IMR-90 (cell line): ENCODE measurements at regions not wholly inside any gene's neighbourhood (a gene's known extent, or its start where the extent isn't known, plus 50 kb on each side); places are given as distances from the start of the nearest gene placed in this dataset.

Experiments
- ATAC-seq: fragments of 200-7000 bp; cut with Tn5 transposase; 2 replicates; pipeline ENCODE4 v1.9.1; 2020; ENCODE audit warnings: low read depth, mild to moderate bottlenecking, moderate library complexity
- BruUV-seq: library from RNA; stranded (reverse); fragments of 400-500 nt; replicated peaks from 2 replicates; lab custom pipeline; 2021; lab: Mats Ljungman, UMichigan
- CTCF ChIA-PET: fragments of 300-600 bp; formaldehyde crosslinking; extraction: SDS; loops from one replicate; lab custom pipeline; 2021; ENCODE audit warnings: antibody characterized with exemption; lab: Yijun Ruan, JAX
- POLR2A ChIA-PET: fragments of 300-600 bp; sonication (Branson Sonifier 250); formaldehyde crosslinking; loops from one replicate; lab custom pipeline; 2022; ENCODE audit warnings: antibody characterized with exemption; ENCODE audit not compliant: unreplicated experiment; lab: Charles Lee
- DNase-seq: peaks from one replicate; pipeline ENCODE4 v3.0.0; 2013
- H2AFZ ChIP-seq: replicated peaks from 2 replicates; pipeline ENCODE3; 2013; ENCODE audit warnings: low read length, mild to moderate bottlenecking; ENCODE audit not compliant: poor library complexity
- H2AK5ac ChIP-seq: 2 replicates; pipeline ENCODE4 v1.6.1; 2013; ENCODE audit warnings: low read depth, low read length, inconsistent platforms
- H2AK9ac ChIP-seq: replicated peaks from 2 replicates; pipeline ENCODE3; 2013; ENCODE audit warnings: mild to moderate bottlenecking, low read depth, low read length, moderate library complexity; ENCODE audit not compliant: poor library complexity
- H2BK120ac ChIP-seq: 2 replicates; pipeline ENCODE4 v1.6.1; 2013; ENCODE audit warnings: low read depth, low read length, inconsistent platforms
- H2BK15ac ChIP-seq: 3 replicates; pipeline ENCODE4 v1.6.1; 2013; ENCODE audit warnings: low read depth, low read length, inconsistent platforms
- H2BK20ac ChIP-seq: 2 replicates; pipeline ENCODE4 v1.6.1; 2013; ENCODE audit warnings: low read depth, mild to moderate bottlenecking, inconsistent platforms, low read length, moderate library complexity
- H2BK5ac ChIP-seq: 2 replicates; pipeline ENCODE4 v1.6.1; 2013; ENCODE audit warnings: mild to moderate bottlenecking, low read depth, low read length, inconsistent platforms; ENCODE audit not compliant: poor library complexity, severe bottlenecking
- H3K14ac ChIP-seq: replicated peaks from 2 replicates; pipeline ENCODE4 v1.6.1; 2013; ENCODE audit warnings: low read depth, low read length, inconsistent platforms
- H3K18ac ChIP-seq: 2 replicates; pipeline ENCODE4 v1.6.1; 2013; ENCODE audit warnings: low read depth, low read length, control low read depth
- H3K23ac ChIP-seq: 2 replicates; pipeline ENCODE4 v1.6.1; 2013; ENCODE audit warnings: low read depth, low read length, inconsistent platforms
- H3K27ac ChIP-seq: 2 replicates; pipeline ENCODE4 v1.5.1; 2013; ENCODE audit warnings: mild to moderate bottlenecking, control low read depth, low read length; ENCODE audit not compliant: insufficient read depth
- H3K27me3 ChIP-seq: 2 replicates; pipeline ENCODE4 v1.6.1; 2013; ENCODE audit warnings: low read length; ENCODE audit not compliant: control insufficient read depth, insufficient read depth
- H3K36me3 ChIP-seq: 2 replicates; pipeline ENCODE4 v1.6.1; 2013; ENCODE audit warnings: low read length, mixed read lengths; ENCODE audit not compliant: control insufficient read depth, insufficient read depth
- H3K4ac ChIP-seq: 2 replicates; pipeline ENCODE4 v1.6.1; 2013; ENCODE audit warnings: low read depth, low read length, inconsistent platforms
- H3K4me1 ChIP-seq: 2 replicates; pipeline ENCODE4 v1.6.1; 2013; ENCODE audit warnings: low read length, mixed read lengths; ENCODE audit not compliant: control insufficient read depth, insufficient read depth
- H3K4me2 ChIP-seq: 2 replicates; pipeline ENCODE4 v1.6.1; 2013; ENCODE audit warnings: low read depth, mild to moderate bottlenecking, control low read depth, low read length, moderate library complexity
- H3K4me3 ChIP-seq: 2 replicates; pipeline ENCODE4 v1.5.1; 2013; ENCODE audit warnings: low read depth, mild to moderate bottlenecking, control low read depth, low read length, moderate library complexity; ENCODE audit not compliant: insufficient read depth
- H3K56ac ChIP-seq: 2 replicates; pipeline ENCODE4 v1.6.1; 2013; ENCODE audit warnings: low read length, inconsistent platforms; ENCODE audit not compliant: insufficient read depth; ENCODE audit errors: extremely low read depth
- H3K79me1 ChIP-seq, 2 experiments: 2 replicates each; pipeline ENCODE4 v1.6.1; 2013; ENCODE audit warnings: low read length in 2 of 2, inconsistent platforms in 1 of 2, low read depth in 1 of 2
- H3K9ac ChIP-seq: 2 replicates; pipeline ENCODE4 v1.6.1; 2013; ENCODE audit warnings: low read depth, low read length, control low read depth
- H3K9me1 ChIP-seq: 2 replicates; pipeline ENCODE4 v1.6.1; 2013; ENCODE audit warnings: low read length, inconsistent platforms; ENCODE audit not compliant: insufficient read depth
- H3K9me3 ChIP-seq: 2 replicates; pipeline ENCODE4 v1.6.1; 2013; ENCODE audit warnings: low read length; ENCODE audit not compliant: control insufficient read depth, insufficient read depth
- H4K20me1 ChIP-seq: 2 replicates; pipeline ENCODE4 v1.6.1; 2013; ENCODE audit warnings: low read length, inconsistent platforms; ENCODE audit not compliant: insufficient read depth
- H4K5ac ChIP-seq: 2 replicates; pipeline ENCODE4 v1.6.1; 2013; ENCODE audit warnings: mild to moderate bottlenecking, low read depth, low read length, control low read depth
- H4K8ac ChIP-seq, 2 experiments: 2 replicates each; pipeline ENCODE4 v1.6.1; 2013; ENCODE audit warnings: low read depth in 2 of 2, low read length in 2 of 2, control low read depth in 1 of 2, inconsistent platforms in 1 of 2
- H4K91ac ChIP-seq: 2 replicates; pipeline ENCODE4 v1.6.1; 2013; ENCODE audit warnings: low read depth, low read length, inconsistent platforms; ENCODE audit not compliant: insufficient read depth
- BHLHE40 ChIP-seq: fragments of 150-350 bp; IDR thresholded peaks from 2 replicates; pipeline ENCODE4 v1.6.1; 2016; ENCODE audit warnings: mild to moderate bottlenecking, low read depth, low read length
- CEBPB ChIP-seq: IDR thresholded peaks from 2 replicates; pipeline ENCODE4 v1.6.1; 2012; ENCODE audit warnings: low read depth, low read length, improper control_type of control experiment
- CHD1 ChIP-seq: IDR thresholded peaks from 2 replicates; pipeline ENCODE4 v1.6.1; 2012; ENCODE audit warnings: low read depth, low read length, improper control_type of control experiment
- FOS ChIP-seq: fragments of 150-350 bp; IDR thresholded peaks from 2 replicates; pipeline ENCODE4 v1.6.1; 2016; ENCODE audit warnings: low read depth, low read length
- MAFK ChIP-seq: IDR thresholded peaks from 2 replicates; pipeline ENCODE4 v1.6.1; 2012; ENCODE audit warnings: low read depth, low read length, improper control_type of control experiment
- MAZ ChIP-seq: IDR thresholded peaks from 2 replicates; pipeline ENCODE4 v1.6.1; 2012; ENCODE audit warnings: low read depth, mild to moderate bottlenecking, low read length, improper control_type of control experiment, moderate library complexity, borderline replicate concordance
- MXI1 ChIP-seq: IDR thresholded peaks from 2 replicates; pipeline ENCODE4 v1.6.1; 2012; ENCODE audit warnings: low read depth, mild to moderate bottlenecking, low read length, moderate library complexity, borderline replicate concordance
- NFE2L2 ChIP-seq: fragments of 150-350 bp; IDR thresholded peaks from 2 replicates; pipeline ENCODE4 v1.6.1; 2016; ENCODE audit warnings: low read depth, mild to moderate bottlenecking, low read length
- POLR2A ChIP-seq: IDR thresholded peaks from 2 replicates; pipeline ENCODE4 v1.6.1; 2012; ENCODE audit warnings: mild to moderate bottlenecking, low read depth, low read length
- RAD21 ChIP-seq: IDR thresholded peaks from 2 replicates; pipeline ENCODE4 v1.6.1; 2012; ENCODE audit warnings: low read length, improper control_type of control experiment
- RCOR1 ChIP-seq: IDR thresholded peaks from 2 replicates; pipeline ENCODE4 v1.6.1; 2012; ENCODE audit warnings: mild to moderate bottlenecking, low read length, improper control_type of control experiment; ENCODE audit not compliant: insufficient replicate concordance
- RFX5 ChIP-seq: IDR thresholded peaks from 2 replicates; pipeline ENCODE4 v1.8.0; 2012; ENCODE audit warnings: low read depth, mild to moderate bottlenecking, low read length, moderate library complexity
- SMC3 ChIP-seq: fragments of 150-350 bp; IDR thresholded peaks from 2 replicates; pipeline ENCODE4 v1.6.1; 2016; ENCODE audit warnings: low read depth, mild to moderate bottlenecking, antibody characterized with exemption, low read length, moderate library complexity
- USF2 ChIP-seq: fragments of 150-350 bp; IDR thresholded peaks from 2 replicates; pipeline ENCODE4 v1.6.1; 2017; ENCODE audit warnings: mild to moderate bottlenecking, antibody characterized with exemption, low read length, low read depth
- WGBS, 2 experiments: methylation state at CpG; one replicate each; pipeline versions ENCODE4 v1.1.5 to v1.1.7; 2013; ENCODE audit warnings: missing lambda C conversion rate in 2 of 2; ENCODE audit not compliant: insufficient read length in 1 of 2; ENCODE audit errors: extremely low coverage in 2 of 2; 5-methylcytosine and 5-hydroxymethylcytosine counted together
- dilution Hi-C: fragments of 300-500 bp; cut with HindIII; formaldehyde crosslinking; loops from one replicate; pipeline ENCODE4 v1.14.3; 2018; ENCODE audit warnings: low sequenced_read_pairs; ENCODE audit not compliant: unreplicated experiment
- in situ Hi-C: fragments of 300-500 bp; cut with MboI; formaldehyde crosslinking; loops from 3 replicates; pipeline ENCODE4 v1.14.3; 2019; ENCODE audit warnings: low sequenced_read_pairs, inconsistent platforms, mixed read lengths
- intact Hi-C: fragments of 100-400 bp; cut with micrococcal nuclease; formaldehyde crosslinking; loops from 2 replicates; pipeline ENCODE4 v1.10.0; 2022
- TF ChIP-seq, protein P1 (sequence below): fragments of 150-350 bp; IDR thresholded peaks from 2 replicates; pipeline ENCODE4 v1.6.1; 2016; ENCODE audit warnings: low read depth, mild to moderate bottlenecking, low read length, moderate library complexity, borderline replicate concordance

- no peak overlapping the region for H2AK9ac ChIP-seq
- ChIA-PET CTCF (no interaction called here), POLR2A (no interaction called here)
- H3K36me3 ChIP-seq = no peaks in the 10 kb centered on the region
- no peak overlapping the region for H2BK120ac ChIP-seq
- no peak overlapping the region for H3K4ac ChIP-seq
- H2AK5ac ChIP-seq = no peak overlapping the region
- TF ChIP-seq MXI1 (no peak), CEBPB (no peak), RAD21 (no peak), BHLHE40 (no peak), MAZ (no peak), USF2 (no peak), MAFK (no peak), RFX5 (no peak), CHD1 (no peak), NFE2L2 (no peak), FOS (no peak), POLR2A (no peak), RCOR1 (no peak), SMC3 (no peak)
- TF ChIP-seq, protein P1, sequence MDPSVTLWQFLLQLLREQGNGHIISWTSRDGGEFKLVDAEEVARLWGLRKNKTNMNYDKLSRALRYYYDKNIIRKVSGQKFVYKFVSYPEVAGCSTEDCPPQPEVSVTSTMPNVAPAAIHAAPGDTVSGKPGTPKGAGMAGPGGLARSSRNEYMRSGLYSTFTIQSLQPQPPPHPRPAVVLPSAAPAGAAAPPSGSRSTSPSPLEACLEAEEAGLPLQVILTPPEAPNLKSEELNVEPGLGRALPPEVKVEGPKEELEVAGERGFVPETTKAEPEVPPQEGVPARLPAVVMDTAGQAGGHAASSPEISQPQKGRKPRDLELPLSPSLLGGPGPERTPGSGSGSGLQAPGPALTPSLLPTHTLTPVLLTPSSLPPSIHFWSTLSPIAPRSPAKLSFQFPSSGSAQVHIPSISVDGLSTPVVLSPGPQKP = no peak
- H4K8ac ChIP-seq = no peak overlapping the region
- no peak overlapping the region for H2BK5ac ChIP-seq
- DNase-seq = no peak
- H3K18ac ChIP-seq = no peak overlapping the region
- H3K4me3 ChIP-seq = no peak overlapping the region
- no peaks in the 10 kb centered on the region for H3K9me1 ChIP-seq
- in situ Hi-C loops = no loop called here
- H3K4me1 ChIP-seq = no peaks in the 10 kb centered on the region
- H2AFZ ChIP-seq = no peak overlapping the region
- H3K9ac ChIP-seq = no peak overlapping the region
- no peak overlapping the region for H4K5ac ChIP-seq
- H3K79me1 ChIP-seq = no peaks in the 10 kb centered on the region
- no peak overlapping the region for H3K14ac ChIP-seq
- H3K27me3 ChIP-seq = no peaks in the 10 kb centered on the region
- BruUV-seq = no TSS peak
- H3K56ac ChIP-seq = no peak overlapping the region
- H3K9me3 ChIP-seq = peaks cover 39% of the 10 kb centered on the region
- H4K20me1 ChIP-seq = no peaks in the 10 kb centered on the region
- no peak overlapping the region for H3K23ac ChIP-seq
- no peak overlapping the region for H2BK20ac ChIP-seq
- H3K4me2 ChIP-seq = no peak overlapping the region
- WGBS, 2 experiments = 50% methylated on average over 1 of the region's 16 CpGs; no CpG with 5 or more reads in 1 of the 2 experiments
- ATAC-seq = no peak
- dilution Hi-C loops = no loop called here
- no peak overlapping the region for H3K27ac ChIP-seq
- intact Hi-C loops = no loop called here
- H4K91ac ChIP-seq = no peak overlapping the region
- no peak overlapping the region for H2BK15ac ChIP-seq
These were observed 583.5 kb upstream of the SALL3 start for GRCh38 chr18:78396077-78396476.
